CD4-positive, alpha-beta T cell (primary cell): ENCODE measurements at regions not wholly inside any gene's neighbourhood (a gene's known extent, or its start where the extent isn't known, plus 50 kb on each side); places are given as distances from the start of the nearest gene placed in this dataset.

ENCODE experiments used
- ATAC-seq: fragments of 200-7000 bp; cut with Tn5 transposase; one replicate; pipeline ENCODE4 v1.10.0; 2022; ENCODE audit warnings: mild to moderate bottlenecking; ENCODE audit not compliant: poor library complexity
- CTCF ChIA-PET: fragments of 350-600 bp; sonication (Branson Sonifier 250); formaldehyde crosslinking; loops from one replicate; lab custom pipeline; 2021; ENCODE audit warnings: antibody characterized with exemption, inconsistent platforms; lab: Charles Lee
- POLR2A ChIA-PET: fragments of 350-600 bp; sonication (Branson Sonifier 250); formaldehyde crosslinking; loops from one replicate; lab custom pipeline; 2021; ENCODE audit warnings: antibody characterized with exemption, inconsistent platforms; lab: Charles Lee
- DNase-seq, 14 experiments: peaks; one replicate each; pipeline ENCODE4 v3.0.0-alpha.2; 2013 to 2020; ENCODE audit warnings: mixed read lengths in 2 of 14
- H3K27ac ChIP-seq, 2 donors: one replicate each; pipeline versions ENCODE4 v1.5.1 to v1.7.0; 2013; ENCODE audit warnings: low read length in 2 of 2, low read depth in 1 of 2, mild to moderate bottlenecking in 1 of 2
- H3K27me3 ChIP-seq, 2 experiments: 1 replicate in 1 of 2; 2 replicates in 1 of 2; pipeline versions ENCODE4 v1.6.1 to v1.7.0; 2013; ENCODE audit warnings: low read length in 2 of 2, control low read depth in 1 of 2, mild to moderate bottlenecking in 1 of 2, moderate library complexity in 1 of 2; ENCODE audit not compliant: insufficient read depth in 2 of 2, control insufficient read depth in 1 of 2
- H3K36me3 ChIP-seq: one replicate; pipeline ENCODE4 v1.6.1; 2013; ENCODE audit warnings: low read length, control low read depth; ENCODE audit not compliant: insufficient read depth
- H3K4me1 ChIP-seq: one replicate; pipeline ENCODE4 v1.6.1; 2013; ENCODE audit warnings: low read length, control low read depth; ENCODE audit not compliant: insufficient read depth
- H3K4me3 ChIP-seq: one replicate; pipeline ENCODE4 v1.5.1; 2013; ENCODE audit warnings: mild to moderate bottlenecking, low read length, moderate library complexity
- H3K9me3 ChIP-seq, 2 experiments: 1 replicate in 1 of 2; 2 replicates in 1 of 2; pipeline versions ENCODE4 v1.6.1 to v1.7.0; 2013; ENCODE audit warnings: low read length in 2 of 2, mild to moderate bottlenecking in 2 of 2, control low read depth in 1 of 2, moderate library complexity in 1 of 2; ENCODE audit not compliant: control insufficient read depth in 1 of 2, insufficient read depth in 1 of 2
- H3K27ac Mint-ChIP-seq: one replicate; pipeline ENCODE4 v1.8.0; 2020; ENCODE audit warnings: mixed read lengths
- H3K27me3 Mint-ChIP-seq: one replicate; pipeline ENCODE4 v1.8.0; 2021; ENCODE audit warnings: mixed read lengths
- H3K36me3 Mint-ChIP-seq: one replicate; pipeline ENCODE4 v1.8.0; 2021; ENCODE audit warnings: low read depth, mixed read lengths
- H3K4me1 Mint-ChIP-seq: one replicate; pipeline ENCODE4 v1.8.0; 2021; ENCODE audit warnings: low read depth, mixed read lengths
- H3K4me3 Mint-ChIP-seq: one replicate; pipeline ENCODE4 v1.8.0; 2020; ENCODE audit warnings: mild to moderate bottlenecking, mixed read lengths
- H3K9me3 Mint-ChIP-seq: one replicate; pipeline ENCODE4 v1.8.0; 2020; ENCODE audit warnings: mixed read lengths
- CTCF ChIP-seq: fragments of 200-600 bp; IDR thresholded peaks from one replicate; pipeline ENCODE4 v1.8.0; 2022; ENCODE audit warnings: antibody characterized with exemption, mild to moderate bottlenecking
- intact Hi-C, 2 experiments: fragments of 100-400 bp; cut with DNase I in 1 of 2; cut with micrococcal nuclease in 1 of 2; formaldehyde crosslinking; loops; one replicate each; pipeline versions ENCODE4 v1.15.1 to v1.9.0; 2023 to 2025; cut with DNase I, micrococcal nuclease

- no peak for ATAC-seq
- no peak for TF ChIP-seq CTCF
- Histone ChIP-seq H3K36me3 (no peaks in the 10 kb centered on the region), H3K4me3 (no peak overlapping the region), H3K9me3 (peaks cover 0 to 4% of the 10 kb centered on the region in 2 experiments), H3K4me1 (no peaks in the 10 kb centered on the region), H3K27me3 (no peaks in the 10 kb centered on the region), H3K27ac (no peak overlapping the region)
- H3K27me3 Mint-ChIP-seq = no peaks in the 10 kb centered on the region
- intact Hi-C loops = no loop called here
- no peak overlapping the region for H3K27ac Mint-ChIP-seq
- CTCF ChIA-PET = no interaction called here
- H3K4me3 Mint-ChIP-seq = no peak overlapping the region
- peaks cover 4% of the 10 kb centered on the region for H3K9me3 Mint-ChIP-seq
- no peaks in the 10 kb centered on the region for H3K36me3 Mint-ChIP-seq
- no peaks in the 10 kb centered on the region for H3K4me1 Mint-ChIP-seq
- no peak for DNase-seq
- POLR2A ChIA-PET = no interaction called here
Measured at GRCh38 chr2:5926871-5927512, 234.8 kb downstream of the SOX11 start.

GRCh38 chr2:5932556-5933469, 240.6 kb downstream of the SOX11 start:
- Histone ChIP-seq H3K27ac (no peak overlapping the region), H3K36me3 (no peaks in the 10 kb centered on the region), H3K4me1 (no peaks in the 10 kb centered on the region), H3K9me3 (peaks cover 0 to 18% of the 10 kb centered on the region in 2 experiments), H3K4me3 (no peak overlapping the region), H3K27me3 (no peaks in the 10 kb centered on the region)
- ChIA-PET CTCF (no interaction called here), POLR2A (no interaction called here)
- Mint-ChIP-seq H3K27me3 (no peaks in the 10 kb centered on the region), H3K27ac (no peak overlapping the region), H3K4me1 (no peaks in the 10 kb centered on the region), H3K9me3 (peaks cover 5% of the 10 kb centered on the region), H3K4me3 (no peak overlapping the region), H3K36me3 (no peaks in the 10 kb centered on the region)
- no peak for TF ChIP-seq CTCF
- intact Hi-C loops = no loop called here
- DNase-seq (no peak), ATAC-seq (no peak)

- intact Hi-C loops = no loop called here
- Mint-ChIP-seq H3K4me3 (no peak overlapping the region), H3K4me1 (no peaks in the 10 kb centered on the region), H3K27ac (no peak overlapping the region), H3K9me3 (peaks cover 5% of the 10 kb centered on the region), H3K27me3 (no peaks in the 10 kb centered on the region), H3K36me3 (no peaks in the 10 kb centered on the region)
- Histone ChIP-seq H3K4me1 (no peaks in the 10 kb centered on the region), H3K9me3 (peaks cover 0 to 19% of the 10 kb centered on the region in 2 experiments), H3K27ac (no peak overlapping the region), H3K27me3 (no peaks in the 10 kb centered on the region), H3K36me3 (no peaks in the 10 kb centered on the region), H3K4me3 (no peak overlapping the region)
- DNase-seq (no peak), ATAC-seq (no peak)
- TF ChIP-seq CTCF = no peak
- CTCF ChIA-PET = no interaction called here
- POLR2A ChIA-PET = no interaction called here
Measured at GRCh38 chr2:5933669-5934068, 241.5 kb downstream of the SOX11 start.
